ENCODE measurements at regions not wholly inside any gene's neighbourhood (a gene's known extent, or its start where the extent isn't known, plus 50 kb on each side); places are given as distances from the start of the nearest gene placed in this dataset.
A peak's percentile ranks its signal among the peaks of the same experiment; 100 is the strongest.

DNA sequence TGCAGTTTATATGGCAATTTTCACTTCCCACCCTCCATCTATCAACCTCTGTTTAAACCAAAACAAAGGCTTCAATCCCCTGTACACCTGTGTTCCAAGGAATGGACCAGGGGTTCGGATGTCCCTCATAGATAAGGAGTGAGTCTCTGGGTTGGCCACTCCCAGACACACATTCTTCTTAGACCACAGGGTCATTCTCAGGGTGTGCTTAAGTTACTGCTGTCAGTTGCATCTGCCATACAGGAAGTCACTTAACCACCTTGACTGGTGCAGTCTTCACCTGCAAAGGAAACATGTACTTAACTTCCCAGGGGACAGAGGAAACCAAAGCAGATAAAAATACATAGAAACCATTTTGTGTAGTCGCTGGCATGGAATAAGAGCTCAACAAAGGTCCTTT is 151.0 kb upstream of the NDUFV2 start:
- peaks cover 49% of the 10 kb centered on the region for H3K4me1 ChIP-seq (ENCODE audit: insufficient read depth, low read length)
- ATAC-seq (ENCODE audit: insufficient read depth, low read depth) (peak; percentile 72), DNase-seq (peak; percentile 50)
- no peak overlapping the region for H3K4me2 ChIP-seq (ENCODE audit: insufficient read depth, low read length)
- TF ChIP-seq, protein P1, sequence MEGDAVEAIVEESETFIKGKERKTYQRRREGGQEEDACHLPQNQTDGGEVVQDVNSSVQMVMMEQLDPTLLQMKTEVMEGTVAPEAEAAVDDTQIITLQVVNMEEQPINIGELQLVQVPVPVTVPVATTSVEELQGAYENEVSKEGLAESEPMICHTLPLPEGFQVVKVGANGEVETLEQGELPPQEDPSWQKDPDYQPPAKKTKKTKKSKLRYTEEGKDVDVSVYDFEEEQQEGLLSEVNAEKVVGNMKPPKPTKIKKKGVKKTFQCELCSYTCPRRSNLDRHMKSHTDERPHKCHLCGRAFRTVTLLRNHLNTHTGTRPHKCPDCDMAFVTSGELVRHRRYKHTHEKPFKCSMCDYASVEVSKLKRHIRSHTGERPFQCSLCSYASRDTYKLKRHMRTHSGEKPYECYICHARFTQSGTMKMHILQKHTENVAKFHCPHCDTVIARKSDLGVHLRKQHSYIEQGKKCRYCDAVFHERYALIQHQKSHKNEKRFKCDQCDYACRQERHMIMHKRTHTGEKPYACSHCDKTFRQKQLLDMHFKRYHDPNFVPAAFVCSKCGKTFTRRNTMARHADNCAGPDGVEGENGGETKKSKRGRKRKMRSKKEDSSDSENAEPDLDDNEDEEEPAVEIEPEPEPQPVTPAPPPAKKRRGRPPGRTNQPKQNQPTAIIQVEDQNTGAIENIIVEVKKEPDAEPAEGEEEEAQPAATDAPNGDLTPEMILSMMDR (IDR thresholded peaks at IDR 0.05; ENCODE audit: borderline replicate concordance, extremely low read depth, low read length, poor library complexity, severe bottlenecking): no peak
- TF ChIP-seq EZH2 (IDR thresholded peaks at IDR 0.05; ENCODE audit: borderline replicate concordance, low read depth, low read length, severe bottlenecking): no peak
- H3K27me3 ChIP-seq (ENCODE audit: insufficient read depth, low read length, poor library complexity): no peaks in the 10 kb centered on the region
- H3K36me3 ChIP-seq (ENCODE audit: insufficient read depth, low read length): no peaks in the 10 kb centered on the region
- H3K4me3 ChIP-seq (ENCODE audit: low read depth in 1 of 2, low read length in 2 of 2): no peak overlapping the region
- H3K79me2 ChIP-seq (ENCODE audit: insufficient read depth, low read length): no peaks in the 10 kb centered on the region
- no peaks in the 10 kb centered on the region for H3K9me3 ChIP-seq (ENCODE audit: insufficient read depth, low read length, severe bottlenecking)
- H3K27ac ChIP-seq (ENCODE audit: low read length): peak overlapping the region; percentile 60
- H3K9ac ChIP-seq (ENCODE audit: low read depth, low read length): no peak overlapping the region
- H4K20me1 ChIP-seq (ENCODE audit: insufficient read depth, low read length): no peaks in the 10 kb centered on the region
- H2AFZ ChIP-seq (ENCODE audit: low read depth, low read length): no peak overlapping the region

DNA sequence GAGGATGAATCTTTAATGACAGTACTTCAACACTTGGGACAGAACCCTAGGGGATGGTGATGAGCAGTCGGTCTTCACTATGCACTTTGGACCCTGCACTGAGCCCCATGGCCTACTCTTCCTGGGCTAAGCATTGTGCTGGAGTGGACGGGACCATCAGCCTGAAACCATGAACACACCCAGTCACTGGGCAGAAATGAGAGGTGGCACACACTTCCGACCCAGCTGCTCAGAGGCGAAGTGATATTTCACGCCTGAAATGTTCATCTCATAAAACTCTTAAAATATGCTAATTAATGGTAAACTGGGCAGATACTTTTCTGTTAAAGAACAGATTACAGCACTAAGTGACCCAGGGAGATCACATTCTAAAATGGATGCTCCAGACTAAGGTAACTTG is 150.3 kb upstream of the NDUFV2 start:
- H3K4me3 ChIP-seq (ENCODE audit: low read depth in 1 of 2, low read length in 2 of 2): no peak overlapping the region
- H3K4me2 ChIP-seq (ENCODE audit: insufficient read depth, low read length): no peak overlapping the region
- no peak for DNase-seq
- H3K36me3 ChIP-seq (ENCODE audit: insufficient read depth, low read length): no peaks in the 10 kb centered on the region
- no peak overlapping the region for H3K9ac ChIP-seq (ENCODE audit: low read depth, low read length)
- H3K27ac ChIP-seq (ENCODE audit: low read length): peak overlapping the region; percentile 60
- H3K79me2 ChIP-seq (ENCODE audit: insufficient read depth, low read length): no peaks in the 10 kb centered on the region
- ATAC-seq (ENCODE audit: insufficient read depth, low read depth): no peak
- no peaks in the 10 kb centered on the region for H3K27me3 ChIP-seq (ENCODE audit: insufficient read depth, low read length, poor library complexity)
- H3K9me3 ChIP-seq (ENCODE audit: insufficient read depth, low read length, severe bottlenecking): no peaks in the 10 kb centered on the region
- H2AFZ ChIP-seq (ENCODE audit: low read depth, low read length): no peak overlapping the region
- TF ChIP-seq EZH2 (IDR thresholded peaks at IDR 0.05; ENCODE audit: borderline replicate concordance, low read depth, low read length, severe bottlenecking): no peak
- TF ChIP-seq, protein P1 (IDR thresholded peaks at IDR 0.05; ENCODE audit: borderline replicate concordance, extremely low read depth, low read length, poor library complexity, severe bottlenecking): no peak
- no peaks in the 10 kb centered on the region for H4K20me1 ChIP-seq (ENCODE audit: insufficient read depth, low read length)
- H3K4me1 ChIP-seq (ENCODE audit: insufficient read depth, low read length): peaks cover 49% of the 10 kb centered on the region

DNA sequence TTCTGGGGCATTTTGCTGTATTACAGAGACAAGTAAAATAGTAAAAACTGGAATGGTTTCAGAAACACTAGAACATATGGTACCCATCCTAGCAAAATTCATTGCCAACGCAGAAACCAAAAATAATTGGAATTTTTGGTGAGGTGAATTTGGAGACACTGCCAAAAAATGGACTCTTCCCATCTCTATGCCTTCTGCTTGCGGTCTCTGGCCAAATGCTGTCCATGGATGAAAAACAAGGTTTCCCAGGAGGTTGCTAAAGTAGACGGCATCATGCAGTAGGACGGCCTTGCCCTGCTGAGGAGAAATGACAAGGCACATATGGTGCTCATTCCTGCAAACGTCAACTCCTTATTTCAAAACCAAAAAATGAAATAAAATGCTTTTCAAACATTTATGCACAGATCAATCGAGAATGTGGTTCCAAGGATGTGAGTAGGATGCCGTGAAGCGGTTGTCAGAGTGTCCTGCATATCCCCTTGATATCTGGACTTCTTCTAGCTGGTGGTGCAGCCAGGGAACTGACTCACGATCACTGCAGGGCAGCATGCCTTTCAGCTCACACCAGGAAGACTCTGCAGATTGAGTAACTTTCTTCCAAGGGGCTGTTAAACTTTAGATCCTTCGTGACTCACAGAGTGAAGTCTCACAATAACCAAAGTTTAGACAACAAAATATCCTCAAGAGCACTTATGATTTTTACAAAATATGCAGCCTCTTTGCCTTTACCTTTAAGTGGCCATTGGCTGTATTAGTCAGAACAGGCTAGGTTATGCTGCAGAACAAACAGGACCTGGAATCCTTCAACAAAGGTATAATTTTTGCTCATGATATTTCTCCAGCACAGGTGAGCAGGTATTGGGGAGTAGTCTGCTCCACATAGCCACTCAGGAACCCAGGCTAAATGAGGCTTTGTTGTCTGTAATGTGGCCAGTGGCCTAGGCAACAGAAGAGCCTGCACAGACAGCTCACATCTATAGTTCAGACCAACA is 149.4 kb upstream of the NDUFV2 start:
- Histone ChIP-seq H3K4me1 (ENCODE audit: insufficient read depth, low read length) (peaks cover 42% of the 10 kb centered on the region), H3K79me2 (ENCODE audit: insufficient read depth, low read length) (no peaks in the 10 kb centered on the region), H4K20me1 (ENCODE audit: insufficient read depth, low read length) (no peaks in the 10 kb centered on the region), H2AFZ (ENCODE audit: low read depth, low read length) (no peak overlapping the region), H3K9ac (ENCODE audit: low read depth, low read length) (no peak overlapping the region), H3K27me3 (ENCODE audit: insufficient read depth, low read length, poor library complexity) (no peaks in the 10 kb centered on the region), H3K4me2 (ENCODE audit: insufficient read depth, low read length) (no peak overlapping the region), H3K27ac (ENCODE audit: low read length) (no peak overlapping the region), H3K36me3 (ENCODE audit: insufficient read depth, low read length) (no peaks in the 10 kb centered on the region), H3K9me3 (ENCODE audit: insufficient read depth, low read length, severe bottlenecking) (no peaks in the 10 kb centered on the region), H3K4me3 (ENCODE audit: low read depth in 1 of 2, low read length in 2 of 2) (no peak overlapping the region)
- ATAC-seq (ENCODE audit: insufficient read depth, low read depth): no peak
- no peak for DNase-seq
- TF ChIP-seq, protein P1 (IDR thresholded peaks at IDR 0.05; ENCODE audit: borderline replicate concordance, extremely low read depth, low read length, poor library complexity, severe bottlenecking): no peak
- no peak for TF ChIP-seq EZH2 (IDR thresholded peaks at IDR 0.05; ENCODE audit: borderline replicate concordance, low read depth, low read length, severe bottlenecking)

Data from DND-41 (cell line).